ENCODE measurements at regions not wholly inside any gene's neighbourhood (a gene's known extent, or its start where the extent isn't known, plus 50 kb on each side); places are given as distances from the start of the nearest gene placed in this dataset.

DNA sequence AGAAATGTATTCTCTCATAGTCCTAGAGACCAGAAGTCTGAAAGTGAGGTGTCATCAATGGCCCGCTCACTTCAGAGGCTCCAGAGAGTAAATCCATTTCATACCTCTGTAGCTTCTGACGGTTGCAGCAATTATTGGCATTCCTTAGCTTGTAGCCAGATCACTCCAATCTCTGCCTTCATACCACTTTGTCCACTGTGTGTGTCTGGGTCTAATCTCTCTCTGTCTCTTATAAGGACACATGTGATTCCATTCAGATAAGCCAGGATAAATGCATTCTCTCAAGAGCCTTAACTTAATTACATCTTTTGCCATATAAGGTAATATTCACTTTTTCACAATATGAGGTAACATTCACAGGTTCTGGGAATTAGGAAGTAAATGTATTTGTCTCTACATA is 365.7 kb downstream of the GXYLT1 start:
- no peak overlapping the region for H3K4me3 Mint-ChIP-seq
- DNase-seq (ENCODE audit: low spot score in 2 of 2) (no peak), ATAC-seq (ENCODE audit: low read depth) (no peak)
- no peaks in the 10 kb centered on the region for H3K4me1 Mint-ChIP-seq
- H3K27ac Mint-ChIP-seq = no peak overlapping the region
- no peaks in the 10 kb centered on the region for H3K36me3 Mint-ChIP-seq
- H3K27me3 Mint-ChIP-seq = peaks cover 4% of the 10 kb centered on the region
- no peaks in the 10 kb centered on the region for H3K9me3 Mint-ChIP-seq

DNA sequence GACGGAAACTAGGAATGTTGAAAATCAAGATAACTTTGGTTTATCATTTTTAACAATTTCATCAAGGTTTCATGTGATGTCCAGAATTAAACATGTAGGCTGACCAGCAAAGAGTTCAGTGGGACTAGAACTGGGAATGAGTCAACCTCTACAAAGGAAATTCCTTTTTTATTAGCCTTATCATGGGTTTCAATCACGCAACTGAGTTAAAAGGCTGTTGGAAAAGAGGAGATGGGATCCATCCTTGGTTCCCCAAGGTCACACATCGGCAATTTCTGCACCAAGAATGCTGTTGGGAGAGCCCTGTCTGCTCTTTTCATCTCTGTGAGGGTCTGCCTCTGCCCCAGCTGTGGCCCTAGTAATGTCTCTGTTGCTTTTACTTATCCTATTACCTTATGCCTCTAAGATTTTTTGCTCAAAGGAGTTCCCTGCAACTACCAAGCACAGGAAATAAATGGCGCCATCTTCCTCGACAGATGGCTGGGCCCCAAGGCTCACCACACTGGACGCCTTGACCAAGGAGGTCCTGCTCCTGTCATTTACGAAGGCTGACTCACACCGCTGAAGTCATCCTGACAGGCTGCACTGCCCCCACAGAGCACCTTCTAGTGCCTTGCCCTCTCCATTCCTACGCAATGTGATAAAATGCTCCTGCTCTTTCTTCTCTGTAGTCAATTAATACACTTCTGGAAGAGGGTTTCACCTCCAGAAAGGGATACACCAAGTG is 367.4 kb downstream of the GXYLT1 start:
- H3K36me3 Mint-ChIP-seq = no peaks in the 10 kb centered on the region
- H3K4me3 Mint-ChIP-seq = no peak overlapping the region
- no peak overlapping the region for H3K27ac Mint-ChIP-seq
- H3K27me3 Mint-ChIP-seq = peaks cover 4% of the 10 kb centered on the region
- no peaks in the 10 kb centered on the region for H3K4me1 Mint-ChIP-seq
- no peak for DNase-seq (ENCODE audit: low spot score in 2 of 2)
- no peak for ATAC-seq (ENCODE audit: low read depth)
- H3K9me3 Mint-ChIP-seq = peaks cover 3% of the 10 kb centered on the region

DNA sequence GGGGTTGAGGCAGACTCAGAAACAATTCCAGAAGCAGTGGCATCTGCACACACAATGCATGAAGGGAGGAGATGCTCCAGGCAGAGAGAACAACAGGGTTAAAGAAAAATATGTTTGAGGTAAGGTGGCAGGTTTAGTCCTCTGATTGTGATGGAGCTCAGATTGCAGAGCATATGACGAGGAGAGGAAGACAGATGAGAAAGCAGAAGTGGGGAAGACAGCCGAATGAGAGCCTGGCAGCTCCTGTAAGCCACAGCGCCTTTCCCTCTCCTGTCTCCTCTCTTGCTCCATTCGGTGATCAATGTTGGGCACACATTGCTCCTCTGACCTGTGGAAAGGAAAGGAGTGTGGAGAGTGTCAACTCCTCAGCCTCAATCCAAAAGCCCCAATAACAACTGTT is 372.2 kb downstream of the GXYLT1 start:
- no peak for DNase-seq (ENCODE audit: low spot score in 2 of 2)
- Mint-ChIP-seq H3K9me3 (peaks cover 3% of the 10 kb centered on the region), H3K27ac (no peak overlapping the region), H3K36me3 (no peaks in the 10 kb centered on the region), H3K27me3 (peaks cover 1% of the 10 kb centered on the region), H3K4me3 (no peak overlapping the region), H3K4me1 (no peaks in the 10 kb centered on the region)
- ATAC-seq (ENCODE audit: low read depth) = no peak

DNA sequence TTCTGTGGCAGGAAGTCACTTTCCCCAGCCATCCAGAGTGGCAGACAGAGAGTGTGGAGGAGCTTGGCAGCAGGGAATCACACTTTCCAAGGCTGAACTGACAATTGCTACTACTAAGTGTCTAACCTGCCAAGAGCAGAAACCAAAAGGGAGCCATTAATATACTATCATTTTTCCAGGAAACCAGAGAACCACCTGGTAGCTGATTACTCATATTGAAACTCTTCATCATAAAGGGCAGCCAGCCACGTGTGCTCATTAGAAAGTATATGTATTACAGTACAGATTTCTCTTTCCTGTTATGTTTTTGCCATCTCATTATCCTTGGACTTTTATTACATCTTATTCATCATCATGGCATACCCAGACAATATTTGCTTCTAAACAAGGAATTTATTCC is 374.9 kb downstream of the GXYLT1 start:
- H3K27ac Mint-ChIP-seq = no peak overlapping the region
- DNase-seq (ENCODE audit: low spot score in 2 of 2) (no peak), ATAC-seq (ENCODE audit: low read depth) (no peak)
- H3K9me3 Mint-ChIP-seq = peaks cover 3% of the 10 kb centered on the region
- no peaks in the 10 kb centered on the region for H3K4me1 Mint-ChIP-seq
- H3K36me3 Mint-ChIP-seq = no peaks in the 10 kb centered on the region
- peaks cover 1% of the 10 kb centered on the region for H3K27me3 Mint-ChIP-seq
- H3K4me3 Mint-ChIP-seq = no peak overlapping the region

DNA sequence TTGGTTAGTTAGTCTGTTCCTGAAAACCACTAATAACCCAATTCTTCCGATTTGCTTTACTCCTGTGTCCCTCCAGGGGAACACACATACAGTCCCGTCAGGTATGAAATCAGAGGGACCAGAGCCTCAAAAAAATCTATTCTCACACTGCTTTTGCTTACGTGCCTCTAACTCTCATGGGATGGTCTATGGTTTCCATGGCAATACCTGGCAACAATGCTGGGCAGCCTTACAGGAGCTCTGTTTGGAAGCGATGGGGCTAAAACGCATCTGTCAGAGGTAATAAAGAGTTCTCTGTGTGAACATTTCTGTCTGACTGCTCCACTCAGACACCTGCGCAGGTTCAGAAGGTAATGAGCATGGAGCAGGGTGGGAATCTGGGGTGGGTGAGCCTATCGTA is 376.2 kb downstream of the GXYLT1 start:
- no peak overlapping the region for H3K27ac Mint-ChIP-seq
- H3K4me3 Mint-ChIP-seq = no peak overlapping the region
- ATAC-seq (ENCODE audit: low read depth) (no peak), DNase-seq (ENCODE audit: low spot score in 2 of 2) (no peak)
- H3K4me1 Mint-ChIP-seq = no peaks in the 10 kb centered on the region
- H3K9me3 Mint-ChIP-seq = peaks cover 3% of the 10 kb centered on the region
- H3K27me3 Mint-ChIP-seq = peaks cover 2% of the 10 kb centered on the region
- no peaks in the 10 kb centered on the region for H3K36me3 Mint-ChIP-seq

DNA sequence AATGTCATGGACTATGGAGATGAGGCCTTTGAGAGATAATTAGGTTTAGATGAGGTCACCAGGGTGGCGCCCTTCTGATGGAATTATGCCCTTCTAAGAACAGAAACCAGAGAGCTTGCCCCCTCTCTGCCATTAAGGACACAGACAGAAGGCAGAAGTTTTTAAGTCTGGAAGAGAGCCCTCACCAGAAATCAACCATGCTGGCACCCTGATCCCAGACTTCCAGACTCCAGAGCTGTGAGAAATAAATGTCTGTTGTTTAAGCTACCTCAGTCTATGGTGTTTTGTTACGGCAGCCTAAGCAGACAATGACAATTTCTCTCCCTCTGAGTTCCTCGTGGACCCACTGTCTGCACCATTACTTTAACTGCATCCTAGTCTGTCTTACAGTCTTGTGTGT is 382.0 kb downstream of the GXYLT1 start:
- Mint-ChIP-seq H3K4me3 (no peak overlapping the region), H3K36me3 (no peaks in the 10 kb centered on the region), H3K9me3 (peaks cover 3% of the 10 kb centered on the region), H3K4me1 (no peaks in the 10 kb centered on the region), H3K27me3 (peaks cover 6% of the 10 kb centered on the region), H3K27ac (no peak overlapping the region)
- no peak for ATAC-seq (ENCODE audit: low read depth)
- DNase-seq (ENCODE audit: low spot score in 2 of 2) = no peak

- DNase-seq (ENCODE audit: low spot score in 2 of 2) (no peak), ATAC-seq (ENCODE audit: low read depth) (no peak)
- Mint-ChIP-seq H3K36me3 (no peaks in the 10 kb centered on the region), H3K4me1 (no peaks in the 10 kb centered on the region), H3K9me3 (no peaks in the 10 kb centered on the region), H3K27me3 (no peaks in the 10 kb centered on the region), H3K4me3 (no peak overlapping the region), H3K27ac (no peak overlapping the region)
Measured at GRCh38 chr12:41745593-41745992, 399.1 kb downstream of the GXYLT1 start.

- Mint-ChIP-seq H3K4me3 (no peak overlapping the region), H3K9me3 (no peaks in the 10 kb centered on the region), H3K36me3 (no peaks in the 10 kb centered on the region), H3K27ac (no peak overlapping the region), H3K4me1 (no peaks in the 10 kb centered on the region), H3K27me3 (no peaks in the 10 kb centered on the region)
- no peak for ATAC-seq (ENCODE audit: low read depth)
- DNase-seq (ENCODE audit: low spot score in 2 of 2) = no peak
Measured at GRCh38 chr12:41743835-41744234, 400.8 kb downstream of the GXYLT1 start.

DNA sequence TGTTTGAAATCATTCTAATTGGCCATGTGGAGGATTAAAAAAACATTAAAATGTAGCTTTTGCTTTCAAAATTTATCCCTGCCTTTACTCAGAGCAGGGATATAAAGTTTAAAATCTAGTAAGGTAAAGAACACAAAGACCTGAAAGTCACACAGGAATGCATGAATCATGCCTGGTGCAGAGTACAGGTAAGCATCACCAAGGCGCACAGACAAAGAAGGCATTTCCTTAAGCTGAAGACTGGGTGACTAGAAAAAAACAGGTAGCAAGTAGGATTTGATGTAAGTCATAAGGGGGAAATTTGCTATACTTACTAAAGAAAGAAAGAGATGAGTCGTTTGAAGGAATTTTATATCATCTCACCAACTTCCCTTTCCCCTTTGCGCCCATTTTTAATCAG is 405.6 kb downstream of the GXYLT1 start:
- H3K4me1 Mint-ChIP-seq = no peaks in the 10 kb centered on the region
- H3K27ac Mint-ChIP-seq = no peak overlapping the region
- ATAC-seq (ENCODE audit: low read depth) = no peak
- no peaks in the 10 kb centered on the region for H3K27me3 Mint-ChIP-seq
- H3K36me3 Mint-ChIP-seq = no peaks in the 10 kb centered on the region
- no peaks in the 10 kb centered on the region for H3K9me3 Mint-ChIP-seq
- no peak for DNase-seq (ENCODE audit: low spot score in 2 of 2)
- no peak overlapping the region for H3K4me3 Mint-ChIP-seq

DNA sequence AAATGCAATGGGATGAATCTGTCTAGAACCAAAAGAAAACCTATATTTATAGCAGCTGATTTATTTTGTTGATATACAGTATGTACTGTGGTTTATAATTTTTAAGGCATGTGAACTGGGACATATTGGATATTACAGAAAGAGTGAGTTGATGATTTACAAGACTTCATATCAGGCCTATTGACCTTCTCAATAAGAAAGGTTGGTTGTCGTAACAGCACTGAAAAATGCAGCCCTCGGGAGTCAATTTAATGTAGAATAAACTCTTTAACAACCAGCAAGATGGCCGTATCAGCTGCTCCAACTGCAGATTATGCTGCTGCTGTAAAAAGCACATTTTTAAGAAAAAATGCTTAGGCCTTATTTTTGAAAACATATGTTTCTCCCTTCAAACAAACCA is 407.3 kb downstream of the GXYLT1 start:
- Mint-ChIP-seq H3K4me1 (no peaks in the 10 kb centered on the region), H3K36me3 (no peaks in the 10 kb centered on the region), H3K27me3 (no peaks in the 10 kb centered on the region), H3K9me3 (no peaks in the 10 kb centered on the region), H3K27ac (no peak overlapping the region), H3K4me3 (no peak overlapping the region)
- DNase-seq (ENCODE audit: low spot score in 2 of 2) (no peak), ATAC-seq (ENCODE audit: low read depth) (no peak)

- DNase-seq (ENCODE audit: low spot score in 2 of 2) = no peak
- no peak overlapping the region for H3K27ac Mint-ChIP-seq
- no peak for ATAC-seq (ENCODE audit: low read depth)
- no peaks in the 10 kb centered on the region for H3K9me3 Mint-ChIP-seq
- no peaks in the 10 kb centered on the region for H3K4me1 Mint-ChIP-seq
- no peak overlapping the region for H3K4me3 Mint-ChIP-seq
- no peaks in the 10 kb centered on the region for H3K27me3 Mint-ChIP-seq
- H3K36me3 Mint-ChIP-seq = no peaks in the 10 kb centered on the region
Measured at GRCh38 chr12:41736436-41736835, 408.2 kb downstream of the GXYLT1 start.

GRCh38 chr12:41731691-41732090 is 413.0 kb downstream of the GXYLT1 start:
- Mint-ChIP-seq H3K36me3 (no peaks in the 10 kb centered on the region), H3K27me3 (no peaks in the 10 kb centered on the region), H3K9me3 (no peaks in the 10 kb centered on the region), H3K4me3 (no peak overlapping the region), H3K27ac (no peak overlapping the region), H3K4me1 (no peaks in the 10 kb centered on the region)
- ATAC-seq (ENCODE audit: low read depth) = no peak
- DNase-seq (ENCODE audit: low spot score in 2 of 2) = no peak

- Mint-ChIP-seq H3K36me3 (no peaks in the 10 kb centered on the region), H3K27ac (no peak overlapping the region), H3K4me1 (no peaks in the 10 kb centered on the region), H3K9me3 (no peaks in the 10 kb centered on the region), H3K4me3 (no peak overlapping the region), H3K27me3 (no peaks in the 10 kb centered on the region)
- DNase-seq (ENCODE audit: low spot score in 2 of 2) = no peak
- no peak for ATAC-seq (ENCODE audit: low read depth)
Measured at GRCh38 chr12:41731061-41731460, 413.6 kb downstream of the GXYLT1 start.

DNA sequence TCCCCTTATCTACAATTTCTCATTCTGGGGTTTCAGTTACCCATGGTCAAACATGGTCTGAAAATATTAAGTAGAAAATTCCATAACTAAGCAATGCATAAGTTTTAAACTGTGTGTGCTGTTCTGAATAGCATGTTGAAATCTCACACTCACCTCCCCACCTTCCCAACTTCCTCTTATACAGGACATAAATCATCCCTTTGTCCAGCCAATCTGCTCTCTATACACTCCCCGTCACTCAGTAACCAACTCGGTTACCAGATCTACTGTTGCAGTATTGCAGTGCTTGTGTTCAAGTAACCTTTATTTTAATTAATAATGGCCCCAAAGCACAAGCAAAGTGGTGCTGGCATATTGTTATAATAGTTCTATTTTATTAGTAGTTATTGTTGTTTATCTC is 420.5 kb downstream of the GXYLT1 start:
- no peak for ATAC-seq (ENCODE audit: low read depth)
- Mint-ChIP-seq H3K9me3 (no peaks in the 10 kb centered on the region), H3K27ac (no peak overlapping the region), H3K27me3 (no peaks in the 10 kb centered on the region), H3K36me3 (no peaks in the 10 kb centered on the region), H3K4me1 (no peaks in the 10 kb centered on the region), H3K4me3 (no peak overlapping the region)
- no peak for DNase-seq (ENCODE audit: low spot score in 2 of 2)

GRCh38 chr12:41719214-41719613 is 425.5 kb downstream of the GXYLT1 start:
- Mint-ChIP-seq H3K4me3 (no peak overlapping the region), H3K27me3 (no peaks in the 10 kb centered on the region), H3K36me3 (no peaks in the 10 kb centered on the region), H3K4me1 (no peaks in the 10 kb centered on the region), H3K27ac (no peak overlapping the region), H3K9me3 (no peaks in the 10 kb centered on the region)
- ATAC-seq (ENCODE audit: low read depth) = no peak
- DNase-seq (ENCODE audit: low spot score in 2 of 2) = no peak
